B cell (primary cell): ENCODE measurements at regions not wholly inside any gene's neighbourhood (a gene's known extent, or its start where the extent isn't known, plus 50 kb on each side); places are given as distances from the start of the nearest gene placed in this dataset.

Experiments
- ATAC-seq: fragments of 200-7000 bp; cut with Tn5 transposase; one replicate; pipeline ENCODE4 v1.10.0; 2021; ENCODE audit warnings: low read depth, mild to moderate bottlenecking, moderate number of reproducible peaks, moderate library complexity
- CTCF ChIA-PET: fragments of 350-600 bp; sonication (Branson Sonifier 250); formaldehyde crosslinking; loops from one replicate; lab custom pipeline; 2021; ENCODE audit warnings: antibody characterized with exemption, inconsistent platforms; lab: Charles Lee
- POLR2A ChIA-PET: fragments of 350-600 bp; sonication (Branson Sonifier 250); formaldehyde crosslinking; loops from one replicate; lab custom pipeline; 2021; ENCODE audit warnings: antibody characterized with exemption; lab: Charles Lee
- DNase-seq: peaks from one replicate; pipeline ENCODE4 v3.0.0; 2013
- H2AFZ ChIP-seq: 2 replicates; pipeline ENCODE4 v1.6.1; 2012; ENCODE audit warnings: mild to moderate bottlenecking, low read depth, low read length; ENCODE audit not compliant: insufficient read depth, poor library complexity, severe bottlenecking
- H3K27ac ChIP-seq, 2 donors: 1 replicate in 1 of 2; 2 replicates in 1 of 2; pipeline ENCODE4 v1.5.1; 2012 to 2013; ENCODE audit warnings: low read length in 2 of 2, mild to moderate bottlenecking in 2 of 2, moderate library complexity in 1 of 2
- H3K27me3 ChIP-seq, 4 experiments: fragments of 200-600 bp in 1 of 4; sonication (generic) in 1 of 4; replicated peaks in 1 of 4; 1 replicate in 2 of 4; 2 replicates in 2 of 4; pipeline versions ENCODE4 v1.6.1 to v1.7.0; 2013 to 2016; ENCODE audit warnings: low read length in 3 of 4, mild to moderate bottlenecking in 2 of 4, mixed read lengths in 1 of 4, moderate library complexity in 1 of 4; ENCODE audit not compliant: insufficient read depth in 4 of 4, control insufficient read depth in 3 of 4; ENCODE audit errors: control extremely low read depth in 1 of 4
- H3K36me3 ChIP-seq, 2 experiments: replicated peaks in 1 of 2; 1 replicate in 1 of 2; 2 replicates in 1 of 2; pipeline versions ENCODE4 v1.6.1 to v1.7.1; 2013; ENCODE audit warnings: low read length in 1 of 2; ENCODE audit not compliant: insufficient read depth in 2 of 2, control insufficient read depth in 1 of 2; ENCODE audit errors: control extremely low read depth in 1 of 2, extremely low read depth in 1 of 2
- H3K4me1 ChIP-seq, 2 donors: fragments of 200-600 bp in 1 of 2; sonication (generic) in 1 of 2; 1 replicate in 1 of 2; 2 replicates in 1 of 2; pipeline versions ENCODE4 v1.5.1 to v1.6.1; 2013 to 2017; ENCODE audit warnings: low read length in 2 of 2; ENCODE audit not compliant: control insufficient read depth in 2 of 2, insufficient read depth in 2 of 2
- H3K4me2 ChIP-seq: replicated peaks from 2 replicates; pipeline ENCODE3; 2012; ENCODE audit warnings: mild to moderate bottlenecking, low read depth, low read length; ENCODE audit not compliant: poor library complexity, severe bottlenecking
- H3K4me3 ChIP-seq, 5 experiments: fragments of 200-600 bp in 1 of 5; sonication (generic) in 1 of 5; 1 replicate in 3 of 5; 2 replicates in 2 of 5; pipeline versions ENCODE4 v1.5.1 to v1.7.0; 2011 to 2016; ENCODE audit warnings: low read length in 4 of 5, mild to moderate bottlenecking in 4 of 5, low read depth in 2 of 5, control low read depth in 1 of 5, moderate library complexity in 1 of 5; ENCODE audit not compliant: insufficient read depth in 1 of 5; ENCODE audit errors: control extremely low read depth in 1 of 5, extremely low read depth in 1 of 5
- H3K79me2 ChIP-seq: fragments of 200-600 bp; sonication (generic); one replicate; pipeline ENCODE4 v1.6.0; 2016; ENCODE audit warnings: low read length; ENCODE audit not compliant: control insufficient read depth, insufficient read depth
- H3K9ac ChIP-seq: fragments of 200-600 bp; sonication (generic); 2 replicates; pipeline ENCODE4 v1.6.1; 2017; ENCODE audit warnings: mild to moderate bottlenecking, low read length, moderate library complexity
- H3K9me3 ChIP-seq, 3 donors: one replicate each; pipeline versions ENCODE4 v1.6.1 to v1.7.1; 2013; ENCODE audit warnings: low read length in 2 of 3; ENCODE audit not compliant: control insufficient read depth in 2 of 3, insufficient read depth in 1 of 3; ENCODE audit errors: control extremely low read depth in 1 of 3
- H4K20me1 ChIP-seq: 2 replicates; pipeline ENCODE4 v1.6.0; 2012; ENCODE audit warnings: mild to moderate bottlenecking, low read length; ENCODE audit not compliant: insufficient read depth, control insufficient read depth, poor library complexity, severe bottlenecking
- H3K27ac Mint-ChIP-seq: one replicate; pipeline ENCODE4 v1.8.0; 2021; ENCODE audit warnings: mixed read lengths
- H3K27me3 Mint-ChIP-seq: one replicate; pipeline ENCODE4 v1.8.0; 2021; ENCODE audit warnings: mixed read lengths
- H3K4me1 Mint-ChIP-seq: one replicate; pipeline ENCODE4 v1.8.0; 2021; ENCODE audit warnings: mixed read lengths
- H3K4me3 Mint-ChIP-seq: one replicate; pipeline ENCODE4 v1.8.0; 2021; ENCODE audit warnings: mixed read lengths
- H3K9me3 Mint-ChIP-seq: one replicate; pipeline ENCODE4 v1.8.0; 2022; ENCODE audit warnings: mixed read lengths; ENCODE audit not compliant: insufficient read depth
- EZH2 ChIP-seq: IDR thresholded peaks from 2 replicates; pipeline ENCODE4 v1.6.1; 2012; ENCODE audit warnings: borderline replicate concordance, low read depth, mild to moderate bottlenecking, moderate library complexity, low read length; ENCODE audit not compliant: insufficient read depth, poor library complexity, severe bottlenecking
- WGBS: methylation state at CpG from one replicate; pipeline ENCODE4 v1.1.5; 2013; ENCODE audit warnings: missing lambda C conversion rate; ENCODE audit not compliant: insufficient coverage; 5-methylcytosine and 5-hydroxymethylcytosine counted together
- intact Hi-C: fragments of 100-400 bp; cut with micrococcal nuclease; formaldehyde crosslinking; loops from one replicate; pipeline ENCODE4 v1.10.0; 2022
- TF ChIP-seq, protein P1 (sequence below): fragments of 200-600 bp; IDR thresholded peaks from one replicate; pipeline ENCODE4 v1.8.0; 2022; ENCODE audit warnings: antibody characterized with exemption, mild to moderate bottlenecking

- Histone ChIP-seq H3K4me3 (no peak overlapping the region), H2AFZ (no peak overlapping the region), H3K4me1 (no peaks in the 10 kb centered on the region), H3K27ac (no peak overlapping the region), H3K4me2 (no peak overlapping the region), H3K27me3 (no peaks in the 10 kb centered on the region), H3K9me3 (peaks cover 0 to 21% (median 0%) of the 10 kb centered on the region in 3 donors), H3K9ac (no peak overlapping the region), H3K36me3 (no peaks in the 10 kb centered on the region), H3K79me2 (no peaks in the 10 kb centered on the region), H4K20me1 (no peaks in the 10 kb centered on the region)
- TF ChIP-seq, protein P1, sequence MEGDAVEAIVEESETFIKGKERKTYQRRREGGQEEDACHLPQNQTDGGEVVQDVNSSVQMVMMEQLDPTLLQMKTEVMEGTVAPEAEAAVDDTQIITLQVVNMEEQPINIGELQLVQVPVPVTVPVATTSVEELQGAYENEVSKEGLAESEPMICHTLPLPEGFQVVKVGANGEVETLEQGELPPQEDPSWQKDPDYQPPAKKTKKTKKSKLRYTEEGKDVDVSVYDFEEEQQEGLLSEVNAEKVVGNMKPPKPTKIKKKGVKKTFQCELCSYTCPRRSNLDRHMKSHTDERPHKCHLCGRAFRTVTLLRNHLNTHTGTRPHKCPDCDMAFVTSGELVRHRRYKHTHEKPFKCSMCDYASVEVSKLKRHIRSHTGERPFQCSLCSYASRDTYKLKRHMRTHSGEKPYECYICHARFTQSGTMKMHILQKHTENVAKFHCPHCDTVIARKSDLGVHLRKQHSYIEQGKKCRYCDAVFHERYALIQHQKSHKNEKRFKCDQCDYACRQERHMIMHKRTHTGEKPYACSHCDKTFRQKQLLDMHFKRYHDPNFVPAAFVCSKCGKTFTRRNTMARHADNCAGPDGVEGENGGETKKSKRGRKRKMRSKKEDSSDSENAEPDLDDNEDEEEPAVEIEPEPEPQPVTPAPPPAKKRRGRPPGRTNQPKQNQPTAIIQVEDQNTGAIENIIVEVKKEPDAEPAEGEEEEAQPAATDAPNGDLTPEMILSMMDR: no peak
- no peak for TF ChIP-seq EZH2
- ATAC-seq: no peak
- ChIA-PET CTCF (no interaction called here), POLR2A (no interaction called here)
- Mint-ChIP-seq H3K4me1 (no peaks in the 10 kb centered on the region), H3K4me3 (no peak overlapping the region), H3K9me3 (peaks cover 5% of the 10 kb centered on the region), H3K27me3 (no peaks in the 10 kb centered on the region), H3K27ac (no peak overlapping the region)
- 94% methylated on average over 4 of the region's 5 CpGs for WGBS
- no peak for DNase-seq
- intact Hi-C loops: no loop called here
These were observed 280.1 kb downstream of the CDH10 start for GRCh38 chr5:24364711-24365110.

DNA sequence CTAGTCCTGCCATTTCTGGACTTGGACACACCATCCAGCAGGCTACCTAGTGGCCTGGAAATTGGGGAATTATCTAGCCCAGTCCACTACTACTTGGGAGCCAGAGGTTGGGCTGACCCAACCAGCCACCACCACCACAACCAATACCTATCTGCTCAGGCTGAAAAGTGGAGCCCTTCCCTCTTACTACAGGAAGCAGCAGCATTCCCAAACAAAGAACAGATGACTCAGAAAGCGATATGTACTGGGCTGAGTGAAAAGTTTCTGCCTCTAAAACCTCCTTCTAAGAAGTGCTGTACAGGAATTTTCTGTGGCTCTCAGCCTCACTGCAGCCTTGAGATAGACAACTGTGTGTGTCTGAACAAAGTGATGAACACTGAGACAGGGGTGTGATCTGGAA lies 279.4 kb downstream of the CDH10 start:
- H3K27me3 Mint-ChIP-seq: no peaks in the 10 kb centered on the region
- Histone ChIP-seq H3K27ac (no peak overlapping the region), H3K36me3 (no peaks in the 10 kb centered on the region), H3K79me2 (no peaks in the 10 kb centered on the region), H3K9me3 (peaks cover 0 to 21% (median 0%) of the 10 kb centered on the region in 3 donors), H2AFZ (no peak overlapping the region), H3K9ac (no peak overlapping the region), H3K4me2 (no peak overlapping the region), H4K20me1 (no peaks in the 10 kb centered on the region), H3K27me3 (no peaks in the 10 kb centered on the region), H3K4me3 (no peak overlapping the region), H3K4me1 (no peaks in the 10 kb centered on the region)
- no peaks in the 10 kb centered on the region for H3K4me1 Mint-ChIP-seq
- H3K9me3 Mint-ChIP-seq: peaks cover 5% of the 10 kb centered on the region
- intact Hi-C loops: no loop called here
- H3K27ac Mint-ChIP-seq: no peak overlapping the region
- ATAC-seq: no peak
- no peak for TF ChIP-seq EZH2
- TF ChIP-seq, protein P1: no peak
- POLR2A ChIA-PET: no interaction called here
- H3K4me3 Mint-ChIP-seq: no peak overlapping the region
- CTCF ChIA-PET: no interaction called here
- DNase-seq: no peak
- no CpG with 5 or more reads among the region's 1 CpG for WGBS
